ENCODE measurements at regions not wholly inside any gene's neighbourhood (a gene's known extent, or its start where the extent isn't known, plus 50 kb on each side); places are given as distances from the start of the nearest gene placed in this dataset.
"Not testable (repeated sequence)": the region's sequence is repeated elsewhere in the genome, so short reads cannot be mapped to it uniquely, and the experiment has no call there.

DNA sequence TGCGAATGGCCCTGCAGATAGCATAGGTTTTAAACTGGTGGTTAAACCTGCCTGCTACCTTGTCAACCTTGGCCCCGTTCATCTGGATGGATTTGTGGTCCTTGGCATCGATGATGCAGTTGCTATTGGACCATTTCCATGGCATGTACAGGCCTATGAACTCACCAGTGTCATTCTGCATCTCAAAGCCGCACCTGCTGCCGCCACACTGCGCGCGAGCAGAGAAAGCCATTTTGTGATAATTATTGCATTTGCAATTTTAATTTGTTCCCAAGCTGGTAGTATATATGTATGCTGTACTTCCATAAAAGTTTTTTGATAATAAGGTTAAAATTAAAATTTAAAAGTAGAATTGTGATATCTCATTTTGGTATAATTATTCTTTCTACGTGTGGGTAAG lies 94.8 kb upstream of the UXS1 start:
- FAIRE-seq, result peak; percentile 74

DNA sequence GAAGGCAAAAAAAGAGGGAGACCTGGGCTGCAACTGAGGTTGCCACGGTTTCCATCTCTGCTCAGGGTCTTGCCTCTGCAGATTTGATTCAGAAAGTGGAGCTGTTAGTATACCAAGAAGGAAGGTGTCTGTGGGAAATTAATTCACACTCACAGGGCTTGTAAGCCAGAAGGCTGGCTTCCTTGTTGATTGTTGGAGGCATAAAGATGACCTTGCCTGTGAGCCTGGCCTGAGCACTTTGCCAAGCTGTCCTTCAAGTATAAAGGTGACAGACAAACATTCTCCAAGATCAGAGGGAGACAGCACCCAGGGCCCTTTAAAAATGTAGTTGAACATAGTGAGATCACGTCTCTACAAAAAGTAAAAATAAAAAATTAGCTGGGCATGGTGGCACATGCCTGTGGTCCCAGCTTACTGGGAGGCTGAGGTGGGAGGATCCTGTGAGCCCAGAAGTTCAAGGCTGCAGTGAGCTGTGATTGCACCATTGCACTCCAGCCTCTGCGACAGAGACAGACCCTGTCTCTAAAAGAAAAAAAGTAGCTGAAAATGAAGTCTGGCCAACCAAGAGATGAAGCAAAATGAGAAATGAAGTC lies 91.2 kb upstream of the UXS1 start:
- no peak for FAIRE-seq

DNA sequence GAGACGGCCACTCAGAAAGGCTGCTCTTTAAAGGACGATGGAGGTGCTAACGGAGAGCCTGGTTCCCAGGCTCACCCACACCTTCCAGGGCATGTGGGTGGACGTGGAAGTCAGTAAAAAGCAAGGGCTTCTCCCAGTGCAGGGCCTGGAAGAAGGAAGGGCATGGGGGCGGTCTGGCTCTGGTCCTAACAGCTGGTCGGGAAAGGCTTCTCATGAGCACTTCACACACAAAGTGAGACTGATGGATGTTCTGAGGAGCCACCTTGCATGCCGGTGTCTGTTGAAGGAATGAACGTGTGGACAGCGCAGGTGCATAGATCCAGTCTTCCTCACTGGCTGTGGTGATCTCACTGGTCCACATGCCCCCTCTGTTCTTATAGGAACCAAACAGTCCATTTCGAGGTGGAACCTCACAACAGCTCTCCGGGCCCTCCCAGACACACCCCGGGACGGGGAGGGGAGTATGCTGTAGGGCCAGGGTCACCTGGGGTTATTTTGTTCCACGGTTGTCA lies 90.6 kb upstream of the UXS1 start:
- no peak for FAIRE-seq

DNA sequence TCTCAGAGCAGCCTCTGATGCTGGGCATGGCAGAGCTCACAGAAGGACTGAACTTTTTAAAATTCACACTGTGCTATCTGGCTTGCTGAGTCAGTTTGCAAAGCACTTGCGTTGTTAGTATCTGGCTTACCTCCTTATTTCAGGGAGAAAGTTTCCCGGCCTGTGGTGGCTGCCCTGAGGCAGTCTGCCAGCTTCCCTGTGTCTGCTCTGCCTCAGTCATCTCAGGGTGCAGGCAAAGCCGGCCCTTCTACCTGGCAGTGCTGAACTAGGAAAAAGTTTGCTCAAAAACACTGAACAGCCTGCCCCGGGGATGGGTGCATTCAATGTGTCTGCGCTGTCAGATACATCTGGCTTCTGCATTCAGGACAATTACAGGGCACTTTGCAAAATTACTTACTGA lies 90.2 kb upstream of the UXS1 start:
- no peak for FAIRE-seq

DNA sequence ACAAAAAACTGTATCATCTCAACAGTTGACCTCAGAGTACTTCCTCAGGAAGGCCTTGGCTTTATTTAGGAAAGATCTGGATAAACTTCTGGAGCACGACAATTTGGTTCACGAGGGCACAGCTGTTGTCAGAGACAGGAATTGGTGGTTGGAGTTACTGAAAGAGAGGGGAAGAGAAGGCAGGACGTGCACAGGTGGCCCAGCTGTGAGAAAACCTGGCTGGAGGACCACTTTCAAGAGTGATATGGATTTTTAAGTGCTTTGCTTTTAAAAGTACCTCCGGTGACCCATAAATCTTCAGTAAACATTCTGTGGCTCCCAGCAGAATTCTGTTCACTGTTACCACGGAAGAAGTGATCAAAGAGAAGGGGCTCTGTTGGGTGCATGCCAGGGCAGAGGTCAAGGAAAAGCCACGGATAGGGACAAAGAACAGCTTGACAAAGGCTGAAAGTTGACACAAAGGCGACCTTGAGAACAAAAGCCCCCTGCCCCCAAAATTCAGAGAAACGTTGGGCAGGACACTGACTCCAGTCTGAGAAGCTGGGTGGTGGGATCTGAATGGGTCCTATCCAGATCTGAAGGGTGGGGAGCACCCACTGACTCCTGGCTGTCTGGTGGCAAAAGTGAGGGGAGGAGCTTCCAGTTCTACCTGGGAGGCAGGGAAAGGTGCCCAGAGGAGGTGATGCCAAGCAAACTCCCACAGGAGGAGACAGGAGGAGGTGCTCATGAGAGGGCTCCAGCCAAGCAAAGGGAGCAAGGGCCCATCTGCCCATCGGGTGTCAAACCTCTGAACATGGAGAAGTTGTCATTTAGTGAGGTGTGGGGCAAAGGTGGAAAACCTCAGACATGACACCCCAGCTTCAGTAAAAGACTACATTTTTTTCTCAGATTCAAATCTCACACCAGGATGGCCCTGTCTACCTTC lies 89.4 kb upstream of the UXS1 start:
- FAIRE-seq, result not testable (repeated sequence)

DNA sequence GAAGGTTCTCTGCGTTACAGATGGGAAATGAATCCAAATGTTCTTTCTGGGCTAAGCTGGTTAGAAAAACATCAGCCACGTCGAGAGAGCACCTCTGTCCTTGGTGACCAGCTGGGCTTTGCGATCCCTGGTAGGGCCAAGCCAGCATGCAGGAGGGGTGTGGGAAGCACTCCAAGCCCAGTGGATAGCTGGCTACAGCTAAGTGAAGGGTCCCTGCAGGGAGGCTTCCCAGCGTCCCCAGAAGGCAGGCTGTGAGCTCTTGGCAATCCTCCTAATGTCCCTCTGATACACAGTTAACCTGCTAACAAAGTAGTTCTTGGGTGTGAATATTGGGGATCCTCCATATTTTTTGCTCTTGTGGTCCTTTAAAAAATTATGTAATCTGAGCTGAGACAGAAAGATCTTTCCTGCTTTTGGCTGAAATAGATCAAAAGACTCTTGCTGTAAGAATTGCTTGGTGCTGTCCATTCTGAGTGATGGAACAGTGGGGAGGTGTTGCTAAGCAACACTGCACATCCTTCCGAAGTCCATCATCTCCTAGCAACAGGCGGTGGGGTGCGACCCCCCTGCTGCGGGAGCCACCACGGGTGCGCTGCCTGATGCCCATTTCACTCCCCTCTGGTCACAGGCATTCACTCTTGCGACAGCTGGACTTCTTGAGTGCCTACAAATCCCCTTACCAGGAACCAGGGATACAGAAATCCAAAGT lies 88.5 kb upstream of the UXS1 start:
- no peak for FAIRE-seq

DNA sequence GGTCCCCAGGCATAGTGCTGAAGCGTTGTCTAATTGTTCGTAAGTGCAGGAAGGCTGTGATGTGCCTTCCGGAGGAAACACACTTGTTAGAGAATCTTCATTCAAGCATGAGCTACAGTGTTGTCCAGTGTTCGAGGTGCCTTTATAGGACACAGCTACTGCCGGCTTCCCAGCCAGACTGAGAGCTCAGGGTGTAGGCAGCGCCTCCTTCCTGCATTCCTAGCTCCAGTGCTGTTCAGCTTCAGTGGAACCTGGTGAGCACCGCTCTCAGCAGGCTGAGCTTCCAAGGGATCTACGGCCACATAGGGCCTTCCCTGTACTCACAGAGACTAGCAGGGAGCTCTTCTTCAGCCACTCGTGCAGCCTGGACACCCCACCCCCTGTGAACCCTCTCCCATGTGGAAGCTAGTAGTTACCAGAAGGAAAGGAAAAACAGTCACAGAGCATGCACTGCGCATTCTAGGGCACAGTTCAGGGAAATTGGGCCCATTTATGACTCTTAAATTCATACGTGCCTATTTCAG lies 87.9 kb upstream of the UXS1 start:
- FAIRE-seq, result not testable (repeated sequence)

DNA sequence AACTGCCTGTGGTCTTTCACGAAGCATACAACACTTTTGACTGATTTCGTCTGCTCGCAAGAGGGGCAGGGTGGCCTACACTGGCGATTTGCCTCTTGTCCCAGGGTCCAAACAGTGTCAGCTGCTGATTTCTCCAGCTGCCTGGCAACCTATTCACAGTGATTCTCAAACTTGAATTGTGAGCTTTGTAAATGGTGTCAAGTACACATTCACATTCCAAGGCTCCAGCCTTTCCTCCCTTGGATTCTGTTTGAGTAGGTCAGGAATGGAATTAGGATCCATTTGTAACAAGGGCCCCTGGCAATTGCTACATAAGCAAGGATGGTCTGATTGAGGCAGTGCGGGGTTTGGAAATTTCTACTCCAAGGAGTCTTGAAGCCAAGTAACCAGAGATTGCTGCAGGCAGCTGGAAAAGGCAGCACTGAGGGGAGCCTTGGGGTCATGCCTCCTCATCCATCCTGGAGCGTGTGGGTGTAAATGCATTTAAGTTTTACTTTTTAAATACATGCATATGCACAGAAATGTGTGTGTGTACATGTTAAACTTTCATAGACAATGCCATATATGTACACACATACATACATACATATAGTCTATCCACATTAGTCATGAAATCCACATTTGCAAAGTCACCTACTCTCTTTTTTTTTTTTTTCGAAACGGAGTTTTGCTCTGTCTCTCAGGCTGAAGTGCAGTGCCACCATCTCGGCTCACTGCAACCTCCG lies 86.8 kb upstream of the UXS1 start:
- no peak for FAIRE-seq

DNA sequence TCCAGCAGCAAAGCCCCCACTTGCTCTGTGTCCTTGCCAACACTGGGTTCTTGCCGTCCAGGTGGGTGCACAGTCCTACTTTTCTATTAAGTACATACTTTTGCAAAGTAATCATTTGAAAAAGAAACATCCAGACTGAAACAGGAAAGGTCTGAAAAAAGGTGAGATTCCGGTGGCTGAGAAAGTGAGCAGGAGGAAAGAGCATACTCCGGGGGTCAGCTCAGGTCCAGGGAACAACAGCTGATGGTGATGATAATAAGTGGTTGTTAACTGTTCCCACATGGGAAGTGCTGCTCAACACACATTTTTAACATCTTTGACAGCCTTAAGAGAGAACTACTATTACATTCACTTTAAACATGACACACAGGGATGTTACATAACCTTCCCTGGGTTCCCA lies 86.1 kb upstream of the UXS1 start:
- no peak for FAIRE-seq

DNA sequence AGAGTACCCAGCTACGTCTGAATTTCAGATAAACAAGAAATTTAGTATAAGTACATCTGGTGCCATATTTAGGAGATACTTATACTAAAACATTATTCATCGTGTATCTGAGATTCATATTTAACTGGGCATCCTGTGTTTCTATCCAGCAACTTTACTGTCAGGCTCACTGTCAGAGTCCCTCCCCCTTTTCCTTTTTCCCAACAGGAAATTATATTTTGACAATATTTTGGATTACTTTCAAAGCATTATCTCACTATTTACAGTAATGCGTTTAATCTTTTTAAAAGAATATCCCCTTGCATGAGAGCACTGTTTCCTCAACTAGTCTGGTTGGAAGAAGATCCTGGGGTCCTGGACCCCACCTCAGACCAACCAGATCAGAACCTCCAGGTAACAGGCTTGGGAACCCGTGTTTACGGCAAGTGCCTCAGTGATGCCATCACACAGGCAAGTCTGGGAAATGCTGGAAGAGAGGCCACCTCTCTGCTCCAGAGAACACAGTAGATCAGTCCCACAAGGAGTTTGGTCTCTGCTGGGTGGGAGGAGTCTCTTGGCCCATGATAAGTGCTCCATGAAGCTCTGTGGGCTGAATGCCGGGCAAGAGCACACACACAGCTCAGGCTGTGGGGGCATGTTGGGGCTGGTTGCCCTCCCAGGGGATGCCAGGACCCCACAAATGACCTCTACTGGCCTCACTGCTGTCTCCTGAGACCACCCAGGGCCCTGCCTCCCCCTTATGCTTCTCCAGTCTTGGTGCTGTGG lies 84.2 kb upstream of the UXS1 start:
- no peak for FAIRE-seq

DNA sequence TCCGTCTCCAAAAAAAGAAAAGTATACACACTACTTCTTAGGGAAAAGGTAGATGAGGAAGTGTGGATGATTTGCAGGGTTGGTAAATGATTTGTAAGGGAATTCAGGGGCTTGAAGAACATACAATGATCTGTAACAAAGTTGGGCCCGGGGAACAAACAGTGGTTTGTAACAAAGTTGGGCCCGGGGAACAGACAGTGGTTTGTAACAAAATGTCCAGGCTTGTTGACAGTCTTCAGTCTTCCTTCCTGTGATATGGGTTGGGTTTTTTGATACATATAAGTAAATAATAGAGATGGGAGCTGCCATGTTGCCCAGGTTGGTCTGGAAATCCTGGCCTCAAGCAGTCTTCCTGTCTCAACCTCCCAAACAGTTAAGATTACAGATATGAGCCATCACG lies 83.3 kb upstream of the UXS1 start:
- FAIRE-seq, result no peak

DNA sequence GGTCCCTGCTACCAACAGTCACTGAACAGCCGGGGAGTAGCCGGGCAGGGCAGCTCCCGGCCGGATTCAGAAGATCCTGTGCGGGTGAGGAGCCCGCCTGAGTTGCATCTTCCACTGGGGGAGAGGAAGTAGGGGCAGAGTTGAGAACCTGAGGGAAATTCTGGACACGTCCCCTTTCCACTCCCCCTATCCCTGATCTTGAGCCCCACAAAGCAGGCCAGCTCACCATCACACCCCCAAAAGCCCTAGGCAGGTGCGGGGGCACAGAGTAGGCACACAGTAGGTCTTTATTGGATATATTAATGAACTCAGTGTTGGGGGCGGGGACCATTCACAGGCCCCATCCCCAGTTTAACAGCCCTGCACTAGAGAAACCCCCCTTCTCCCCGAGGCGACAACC lies 81.9 kb upstream of the UXS1 start:
- FAIRE-seq, result no peak

DNA sequence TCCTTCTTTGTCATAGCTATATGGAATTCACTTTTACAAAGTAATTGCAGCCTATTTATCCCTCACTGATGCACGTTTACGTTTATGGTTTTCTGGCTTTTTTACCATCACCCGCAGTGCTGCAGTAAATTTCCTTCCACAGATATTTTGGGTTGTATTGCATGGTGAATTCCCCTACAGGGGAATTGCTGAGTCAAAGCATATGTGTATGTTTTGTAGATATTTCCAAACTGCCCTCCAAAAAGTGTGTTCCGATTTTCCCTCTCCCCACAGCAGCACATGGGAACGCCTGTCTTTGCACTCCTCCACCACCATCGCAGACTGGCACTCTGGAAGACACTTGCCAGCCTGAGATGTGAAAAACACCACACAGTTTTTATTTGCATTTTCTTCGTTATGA lies 80.6 kb upstream of the UXS1 start:
- no peak for FAIRE-seq

DNA sequence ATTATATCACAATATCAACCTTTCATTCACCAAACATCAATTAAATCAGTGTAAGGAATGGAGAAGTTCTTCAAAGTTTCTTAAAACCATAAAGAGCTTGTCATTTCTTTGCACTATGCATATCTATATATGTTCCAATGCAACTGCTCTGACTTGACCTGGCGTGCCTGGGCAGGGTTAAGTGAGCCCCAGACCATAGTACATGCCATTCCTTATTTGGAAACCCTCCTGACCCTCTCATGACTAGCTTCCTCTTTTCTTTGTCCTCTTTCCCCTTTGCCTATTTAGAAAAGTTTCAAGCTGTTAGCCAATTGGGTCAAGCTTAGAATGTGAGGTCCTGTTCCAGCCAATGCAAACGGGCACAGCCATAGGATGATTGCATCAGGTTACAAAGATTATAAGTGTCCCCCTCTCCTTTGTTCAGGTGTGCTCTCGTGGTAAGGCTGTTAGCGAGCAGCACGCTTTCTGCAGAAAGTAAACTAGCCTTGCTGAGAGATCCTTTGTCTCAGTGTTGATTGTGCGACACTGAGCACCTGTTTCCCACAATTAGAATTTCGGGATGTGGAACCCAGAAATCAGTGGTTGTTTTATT lies 78.2 kb upstream of the UXS1 start:
- FAIRE-seq, result no peak

DNA sequence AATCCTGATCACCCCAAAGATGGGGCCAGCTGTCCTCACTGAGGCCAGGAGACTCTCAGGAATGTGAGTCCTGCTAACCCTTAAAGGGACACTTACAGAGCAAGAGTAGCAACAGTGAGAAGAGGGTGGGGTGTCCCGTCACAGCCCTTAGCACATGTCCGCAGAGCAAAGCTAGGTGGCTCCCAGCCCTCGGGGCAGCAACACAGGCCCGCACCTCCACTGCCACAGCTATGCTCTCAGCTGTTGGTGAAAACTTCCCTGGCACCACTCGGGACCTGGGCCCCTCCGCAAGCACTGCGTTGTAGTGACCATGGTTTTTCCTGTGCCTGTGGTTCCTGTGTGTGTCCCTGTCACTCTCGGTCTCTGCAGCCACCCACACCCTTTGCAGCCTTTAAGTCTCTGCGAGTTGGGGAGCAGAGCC lies 76.4 kb upstream of the UXS1 start:
- FAIRE-seq, result no peak

DNA sequence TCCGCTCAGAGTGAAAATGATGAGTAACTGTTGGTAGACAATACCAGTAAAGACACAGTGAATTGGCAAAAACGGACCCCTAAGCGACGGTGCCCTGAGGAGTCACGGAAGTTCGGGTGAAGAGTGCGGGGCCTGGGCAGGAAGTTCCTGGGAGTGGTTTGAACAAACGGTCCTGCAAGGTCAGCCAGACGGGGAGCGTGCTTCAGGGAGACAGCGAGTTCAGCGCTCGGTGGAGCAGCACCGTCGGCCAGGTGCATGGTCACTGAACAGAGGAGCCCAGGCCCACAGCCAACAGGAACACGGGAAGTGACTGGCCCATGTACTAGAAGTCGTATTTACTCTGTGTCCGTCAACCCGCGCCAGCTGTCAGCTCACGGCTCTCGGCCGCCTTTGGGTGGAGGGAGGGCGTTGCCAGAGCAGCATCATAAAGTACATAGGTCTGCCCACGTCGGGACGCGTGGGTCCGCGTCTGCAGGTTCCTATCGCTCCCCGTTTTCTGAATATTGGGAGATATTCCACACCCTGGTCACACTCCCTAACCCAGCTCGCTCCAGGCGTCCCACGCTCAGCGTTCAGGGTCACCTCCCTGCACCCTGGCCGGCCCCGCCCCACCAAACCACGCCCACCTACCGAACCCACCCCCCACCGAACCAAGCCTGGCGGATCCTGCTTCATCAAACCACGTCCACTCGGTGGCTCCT lies 75.6 kb upstream of the UXS1 start:
- no peak for FAIRE-seq

DNA sequence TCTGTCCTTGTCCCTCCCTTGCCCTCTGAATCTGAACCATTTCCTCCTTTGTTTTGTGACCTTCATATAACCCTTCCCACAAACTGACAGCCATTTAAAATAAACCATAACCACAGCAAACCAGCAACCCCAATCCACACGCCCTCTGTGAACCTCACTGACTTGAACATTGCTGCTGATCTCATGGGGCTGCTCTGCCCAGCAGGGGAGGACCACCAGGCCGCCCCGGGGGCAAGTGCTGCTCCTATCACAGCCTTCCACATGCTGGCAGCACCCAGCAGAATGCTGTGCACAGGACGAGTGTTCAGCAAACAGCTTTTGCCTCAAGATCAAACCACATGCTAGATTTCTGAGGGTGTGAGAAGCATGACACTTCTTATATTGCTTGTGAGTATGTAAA lies 73.9 kb upstream of the UXS1 start:
- no peak for FAIRE-seq

DNA sequence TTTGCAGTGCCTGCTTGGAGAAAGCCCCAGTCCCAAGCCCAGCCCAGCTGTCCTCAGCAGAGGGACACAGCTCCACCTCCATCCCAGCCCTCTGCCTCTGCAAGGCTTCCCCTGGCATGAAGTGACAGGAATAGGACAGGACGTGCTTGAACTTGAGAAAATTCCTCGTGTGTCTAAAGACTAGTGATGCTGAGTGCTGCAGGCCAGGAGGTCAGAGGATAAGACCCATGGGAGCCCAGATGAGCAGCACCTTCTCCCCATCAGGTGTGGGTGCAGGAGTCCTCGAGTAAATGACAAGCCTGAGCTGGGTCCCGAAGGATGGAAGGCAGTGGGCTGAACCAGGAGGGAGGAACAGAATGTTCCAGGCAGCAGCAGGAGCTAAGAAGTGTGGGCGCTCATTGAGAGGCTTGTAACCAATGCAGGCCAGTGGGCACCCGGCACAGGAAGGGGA lies 67.8 kb upstream of the UXS1 start:
- no peak for FAIRE-seq

DNA sequence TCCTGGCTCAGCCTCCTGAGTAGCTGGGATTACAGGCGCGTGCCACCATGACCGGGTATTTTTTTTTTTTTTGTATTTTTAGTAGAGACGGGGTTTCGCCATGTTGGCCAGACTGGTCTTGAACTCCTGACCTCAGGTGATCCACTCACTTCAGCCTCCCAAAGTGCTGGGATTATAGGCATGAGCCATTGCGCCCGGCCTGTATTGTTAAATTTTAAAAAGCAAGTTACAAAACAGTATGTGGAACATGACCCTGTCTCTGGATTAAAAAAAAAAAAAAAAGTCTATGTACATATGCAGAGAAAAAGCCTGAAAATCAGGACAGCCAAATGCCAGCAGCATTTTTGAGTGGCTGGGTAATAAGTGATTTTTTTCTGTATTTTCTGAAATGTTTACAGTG lies 64.8 kb upstream of the UXS1 start:
- FAIRE-seq, result not testable (repeated sequence)

DNA sequence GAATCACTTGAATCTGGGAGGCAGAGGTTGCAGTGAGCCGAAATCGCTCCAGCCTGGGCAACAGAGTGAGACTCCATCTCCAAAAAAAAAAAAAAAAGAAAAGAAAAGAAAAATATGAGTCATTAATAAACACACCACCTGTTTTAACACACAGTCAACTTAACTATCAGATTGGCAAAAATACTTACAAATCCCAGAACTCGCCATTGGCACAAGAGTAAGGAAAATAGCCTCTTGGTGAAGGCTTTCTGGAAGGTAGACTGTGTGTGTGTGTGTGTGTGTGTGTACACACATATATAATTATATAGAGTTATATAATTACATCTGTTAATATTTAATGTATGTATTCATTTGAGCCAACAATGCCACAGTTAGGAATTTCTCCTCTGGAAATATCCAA lies 63.7 kb upstream of the UXS1 start:
- no peak for FAIRE-seq

DNA sequence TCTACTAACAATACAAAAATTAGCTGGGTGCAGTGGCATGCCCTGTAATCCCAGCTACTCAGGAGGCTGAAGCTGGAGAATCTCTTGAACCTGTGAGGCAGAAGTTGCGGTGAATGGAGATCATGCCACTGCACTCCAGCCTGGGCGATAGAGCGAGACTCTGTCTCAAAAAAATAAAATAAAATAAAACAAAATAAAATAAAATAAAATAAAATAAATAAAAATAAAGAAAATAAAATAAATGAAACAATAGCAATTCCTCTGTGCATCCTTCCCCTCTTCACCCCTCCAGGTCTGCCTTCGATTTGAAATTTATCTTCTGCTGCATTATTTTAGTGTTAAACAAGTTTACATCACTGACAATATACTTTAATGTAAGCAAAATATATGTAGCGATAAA lies 63.0 kb upstream of the UXS1 start:
- FAIRE-seq, result no peak

Data from endometrium (tissue), 2 donors.